ENCODE measurements at regions not wholly inside any gene's neighbourhood (a gene's known extent, or its start where the extent isn't known, plus 50 kb on each side); places are given as distances from the start of the nearest gene placed in this dataset.

- no peak for TF ChIP-seq CTCF (conservative IDR thresholded peaks at IDR 0.05; ENCODE audit: low read length)
- no peak for TF ChIP-seq EZH2phosphoT487 (IDR thresholded peaks at IDR 0.05; ENCODE audit: borderline replicate concordance, low read depth, low read length)
Measured at GRCh38 chr1:117261424-117261785, 50.7 kb upstream of the VTCN1 start.
